ENCODE measurements at regions not wholly inside any gene's neighbourhood (a gene's known extent, or its start where the extent isn't known, plus 50 kb on each side); places are given as distances from the start of the nearest gene placed in this dataset.

- Histone ChIP-seq H2AFZ (ENCODE audit: low read length) (no peak overlapping the region), H4K5ac (ENCODE audit: insufficient read length, low read depth, low read length) (no peak overlapping the region), H3K4ac (ENCODE audit: low read depth, low read length) (no peak overlapping the region), H3K23me2 (ENCODE audit: insufficient read length, low read depth, low read length, poor library complexity, severe bottlenecking) (no peaks in the 10 kb centered on the region), H4K20me1 (ENCODE audit: control insufficient read depth, insufficient read depth, insufficient read length) (no peaks in the 10 kb centered on the region), H2BK12ac (ENCODE audit: insufficient read length, low read depth, low read length) (no peak overlapping the region), H2AK5ac (ENCODE audit: insufficient read length, low read length) (no peak overlapping the region), H3K79me2 (ENCODE audit: insufficient read depth, low read length) (no peaks in the 10 kb centered on the region), H4K8ac (replicated peaks; ENCODE audit: insufficient read length, low read depth, low read length) (no peak overlapping the region), H3K4me2 (ENCODE audit: insufficient read depth, insufficient read length, low read length) (no peak overlapping the region), H4K91ac (ENCODE audit: insufficient read length, low read depth, low read length) (no peak overlapping the region), H2BK5ac (ENCODE audit: insufficient read length, low read length) (no peak overlapping the region), H2BK15ac (ENCODE audit: low read depth, low read length) (no peak overlapping the region), H3K27me3 (ENCODE audit: insufficient read depth, low read length) (no peaks in the 10 kb centered on the region), H3K4me1 (ENCODE audit: insufficient read depth, low read length) (no peaks in the 10 kb centered on the region), H3T11ph (ENCODE audit: low read length) (no peak overlapping the region), H3K9me3 (ENCODE audit: control insufficient read depth, low read depth, low read length) (no peaks in the 10 kb centered on the region), H3K14ac (ENCODE audit: insufficient read depth, low read length) (no peak overlapping the region), H3K56ac (ENCODE audit: insufficient read length, low read depth, low read length) (no peak overlapping the region), H3K79me1 (ENCODE audit: insufficient read depth, low read depth, low read length, poor library complexity, severe bottlenecking) (no peaks in the 10 kb centered on the region), H3K27ac (ENCODE audit: insufficient read length, low read depth, low read length) (no peak overlapping the region), H3K18ac (ENCODE audit: insufficient read length, low read depth, low read length) (no peak overlapping the region), H3K23ac (ENCODE audit: insufficient read length, low read depth, low read length) (no peak overlapping the region), H2BK120ac (ENCODE audit: low read depth, low read length, poor library complexity, severe bottlenecking) (no peak overlapping the region), H2BK20ac (ENCODE audit: low read depth, low read length, poor library complexity, severe bottlenecking) (no peak overlapping the region), H3K9ac (ENCODE audit: extremely low read depth, insufficient read length, low read length) (no peak overlapping the region)
- Mint-ChIP-seq H3K9me3 (0 out of 5 replicates have a peak, but pooled peaks cover 0 to 6% of the 10 kb centered on the region in 2 experiments), H3K27me3 (ENCODE audit: low read depth) (no peaks in the 10 kb centered on the region), H3K27ac (no peak overlapping the region), H3K36me3 (ENCODE audit: insufficient read depth in 1 of 3, low read depth in 3 of 3) (peaks cover 0 to 8% (median 0%) of the 10 kb centered on the region in 3 experiments; a peak in 1 of 7 replicates), H3K4me1 (no peaks in the 10 kb centered on the region), H3K4me3 (no peak overlapping the region)
- DNase-seq, result no peak
- no CpG with 5 or more reads among the region's 8 CpGs for WGBS (ENCODE audit: extremely low coverage, insufficient read length, low lambda C conversion rate)
- no peak for TF ChIP-seq CTCF (conservative IDR thresholded peaks at IDR 0.05)
Observed at GRCh38 chr4:187149229-187149945, 425.7 kb upstream of the FAT1 start.
